Lower leg skin (tissue), 3 donors: ENCODE measurements at regions not wholly inside any gene's neighbourhood (a gene's known extent, or its start where the extent isn't known, plus 50 kb on each side); places are given as distances from the start of the nearest gene placed in this dataset.

ENCODE experiments used
- POLR2A ChIP-seq, 2 donors: fragments of 450-650 bp; IDR thresholded peaks; one replicate each; pipeline ENCODE4 v1.6.1; 2016 to 2017; ENCODE audit warnings: antibody characterized with exemption in 2 of 2, mild to moderate bottlenecking in 1 of 2, moderate library complexity in 1 of 2
- TF ChIP-seq, protein P1 (sequence below), 3 donors: fragments of 450-650 bp; IDR thresholded peaks; one replicate each; pipeline ENCODE4 v1.5.1; 2016; ENCODE audit warnings: antibody characterized with exemption in 3 of 3, mild to moderate bottlenecking in 3 of 3, moderate library complexity in 2 of 3

DNA sequence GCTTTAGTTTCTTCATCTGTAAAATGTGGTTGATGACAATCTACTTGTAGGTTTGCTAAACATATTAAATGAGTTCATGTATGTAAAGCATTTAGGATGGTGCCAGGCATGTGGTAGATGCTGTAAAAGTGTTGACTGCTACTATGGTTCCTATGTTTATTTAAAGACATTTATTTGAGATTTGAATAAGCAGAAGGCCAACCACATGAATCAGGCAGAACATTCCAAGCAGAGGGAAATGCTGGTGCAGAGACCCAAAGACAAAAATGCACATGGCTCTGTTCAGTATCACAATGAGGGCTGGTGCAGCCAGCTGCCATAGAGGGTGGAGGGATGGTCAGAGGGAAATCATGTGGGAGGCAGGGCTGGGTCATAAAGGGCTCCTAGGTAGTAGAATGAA lies 156.2 kb upstream of the PDGFD start:
- TF ChIP-seq POLR2A (IDR thresholded peaks at IDR 0.05): no peak
- TF ChIP-seq, protein P1, sequence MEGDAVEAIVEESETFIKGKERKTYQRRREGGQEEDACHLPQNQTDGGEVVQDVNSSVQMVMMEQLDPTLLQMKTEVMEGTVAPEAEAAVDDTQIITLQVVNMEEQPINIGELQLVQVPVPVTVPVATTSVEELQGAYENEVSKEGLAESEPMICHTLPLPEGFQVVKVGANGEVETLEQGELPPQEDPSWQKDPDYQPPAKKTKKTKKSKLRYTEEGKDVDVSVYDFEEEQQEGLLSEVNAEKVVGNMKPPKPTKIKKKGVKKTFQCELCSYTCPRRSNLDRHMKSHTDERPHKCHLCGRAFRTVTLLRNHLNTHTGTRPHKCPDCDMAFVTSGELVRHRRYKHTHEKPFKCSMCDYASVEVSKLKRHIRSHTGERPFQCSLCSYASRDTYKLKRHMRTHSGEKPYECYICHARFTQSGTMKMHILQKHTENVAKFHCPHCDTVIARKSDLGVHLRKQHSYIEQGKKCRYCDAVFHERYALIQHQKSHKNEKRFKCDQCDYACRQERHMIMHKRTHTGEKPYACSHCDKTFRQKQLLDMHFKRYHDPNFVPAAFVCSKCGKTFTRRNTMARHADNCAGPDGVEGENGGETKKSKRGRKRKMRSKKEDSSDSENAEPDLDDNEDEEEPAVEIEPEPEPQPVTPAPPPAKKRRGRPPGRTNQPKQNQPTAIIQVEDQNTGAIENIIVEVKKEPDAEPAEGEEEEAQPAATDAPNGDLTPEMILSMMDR (IDR thresholded peaks at IDR 0.05): no peak
